NB4 (cell line): ENCODE measurements at regions not wholly inside any gene's neighbourhood (a gene's known extent, or its start where the extent isn't known, plus 50 kb on each side); places are given as distances from the start of the nearest gene placed in this dataset.

Experiments
- MYC ChIP-seq: IDR thresholded peaks from 2 replicates; pipeline ENCODE4 v1.6.1; 2011; ENCODE audit warnings: low read depth, low read length
- POLR2A ChIP-seq: IDR thresholded peaks from 2 replicates; pipeline ENCODE4 v1.6.1; 2011; ENCODE audit warnings: mild to moderate bottlenecking; ENCODE audit not compliant: insufficient read length; ENCODE audit errors: extremely low read depth
- TF ChIP-seq, protein P1 (sequence below): IDR thresholded peaks from one replicate; pipeline ENCODE4 v1.5.1; 2012; ENCODE audit warnings: low read depth, low read length
- TF ChIP-seq, protein P2 (sequence below): IDR thresholded peaks from 2 replicates; pipeline ENCODE4 v1.6.1; 2011; ENCODE audit warnings: low read depth, low read length

DNA sequence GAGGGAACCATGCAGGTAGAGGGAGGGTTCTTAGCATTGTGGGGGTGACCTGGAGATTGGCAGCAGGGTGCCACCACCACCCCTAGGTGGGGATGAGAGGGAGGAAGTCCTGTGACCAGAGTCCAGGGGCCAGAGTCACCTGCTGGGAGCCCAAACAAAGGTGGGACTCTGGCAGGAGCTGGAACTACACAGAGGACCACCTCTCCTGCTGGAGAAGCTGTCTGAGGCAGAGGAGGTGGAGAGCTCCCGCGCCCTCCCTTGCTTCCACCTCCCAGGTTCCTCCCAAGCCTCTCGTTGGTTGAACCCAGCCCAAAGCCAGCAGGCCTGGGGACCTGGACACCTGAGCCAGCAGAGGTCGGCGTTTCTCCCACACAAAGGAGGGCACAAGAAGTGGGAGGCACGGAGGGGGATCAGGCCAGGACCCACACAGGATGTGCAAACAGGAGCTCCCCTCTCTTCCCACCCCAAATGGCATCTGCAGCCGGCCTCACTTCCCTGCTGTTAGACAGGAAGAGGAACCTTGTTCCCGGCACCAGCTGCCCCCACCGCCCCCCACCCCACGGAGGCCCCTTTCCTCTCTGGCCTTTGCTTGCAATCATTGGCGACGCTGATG, 154.6 kb downstream of the SEC14L1 start:
- TF ChIP-seq, protein P1, sequence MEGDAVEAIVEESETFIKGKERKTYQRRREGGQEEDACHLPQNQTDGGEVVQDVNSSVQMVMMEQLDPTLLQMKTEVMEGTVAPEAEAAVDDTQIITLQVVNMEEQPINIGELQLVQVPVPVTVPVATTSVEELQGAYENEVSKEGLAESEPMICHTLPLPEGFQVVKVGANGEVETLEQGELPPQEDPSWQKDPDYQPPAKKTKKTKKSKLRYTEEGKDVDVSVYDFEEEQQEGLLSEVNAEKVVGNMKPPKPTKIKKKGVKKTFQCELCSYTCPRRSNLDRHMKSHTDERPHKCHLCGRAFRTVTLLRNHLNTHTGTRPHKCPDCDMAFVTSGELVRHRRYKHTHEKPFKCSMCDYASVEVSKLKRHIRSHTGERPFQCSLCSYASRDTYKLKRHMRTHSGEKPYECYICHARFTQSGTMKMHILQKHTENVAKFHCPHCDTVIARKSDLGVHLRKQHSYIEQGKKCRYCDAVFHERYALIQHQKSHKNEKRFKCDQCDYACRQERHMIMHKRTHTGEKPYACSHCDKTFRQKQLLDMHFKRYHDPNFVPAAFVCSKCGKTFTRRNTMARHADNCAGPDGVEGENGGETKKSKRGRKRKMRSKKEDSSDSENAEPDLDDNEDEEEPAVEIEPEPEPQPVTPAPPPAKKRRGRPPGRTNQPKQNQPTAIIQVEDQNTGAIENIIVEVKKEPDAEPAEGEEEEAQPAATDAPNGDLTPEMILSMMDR, result no peak
- no peak for TF ChIP-seq POLR2A
- TF ChIP-seq, protein P2, sequence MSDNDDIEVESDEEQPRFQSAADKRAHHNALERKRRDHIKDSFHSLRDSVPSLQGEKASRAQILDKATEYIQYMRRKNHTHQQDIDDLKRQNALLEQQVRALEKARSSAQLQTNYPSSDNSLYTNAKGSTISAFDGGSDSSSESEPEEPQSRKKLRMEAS, result no peak
- no peak for TF ChIP-seq MYC
